Anterior cingulate cortex (tissue), 58 donors: ENCODE measurements at regions not wholly inside any gene's neighbourhood (a gene's known extent, or its start where the extent isn't known, plus 50 kb on each side); places are given as distances from the start of the nearest gene placed in this dataset.

ENCODE experiments used
- DNase-seq, 58 donors: peaks; one replicate each; lab custom pipeline; 2025; lab: John Stamatoyannopoulos, UW

DNA sequence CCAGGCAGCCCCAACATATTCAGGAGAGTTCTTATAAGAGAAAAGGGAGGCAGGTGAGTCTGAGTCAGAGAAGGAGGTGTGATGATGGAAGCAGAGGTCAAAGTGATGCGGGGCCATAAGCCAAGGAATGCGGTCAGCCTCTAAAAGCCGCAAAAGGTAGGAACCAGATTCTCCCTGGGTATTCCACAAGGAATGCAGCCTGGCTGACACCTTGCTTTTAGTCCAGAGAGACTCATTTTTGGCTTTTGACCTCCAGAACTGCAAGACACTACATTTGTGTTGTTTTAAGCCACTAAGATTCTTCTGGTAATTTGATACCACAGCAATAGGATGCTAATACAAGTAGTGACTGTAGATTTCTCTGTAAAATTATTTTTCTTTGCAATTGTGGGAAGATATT lies 151.5 kb upstream of the EEPD1 start:
- DNase-seq: no peak

DNA sequence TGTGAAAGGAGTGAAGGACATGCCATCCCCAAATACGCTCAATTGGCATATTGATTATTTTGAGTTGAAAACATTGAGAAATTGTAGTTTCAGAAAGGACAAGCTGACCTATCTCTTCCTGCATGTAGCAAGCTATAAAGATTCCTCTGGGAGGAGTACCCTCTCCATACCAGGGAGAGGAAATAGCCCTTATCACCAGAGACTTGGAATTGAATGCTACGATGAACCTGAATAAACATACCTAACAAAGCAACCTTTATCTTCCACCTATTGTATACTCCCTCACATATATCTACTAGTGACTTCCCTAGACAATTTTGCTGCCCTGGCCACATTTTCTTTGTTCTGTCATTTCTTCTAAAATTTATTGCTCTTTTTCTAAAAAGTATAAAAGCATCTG lies 150.2 kb upstream of the EEPD1 start:
- no peak for DNase-seq

DNA sequence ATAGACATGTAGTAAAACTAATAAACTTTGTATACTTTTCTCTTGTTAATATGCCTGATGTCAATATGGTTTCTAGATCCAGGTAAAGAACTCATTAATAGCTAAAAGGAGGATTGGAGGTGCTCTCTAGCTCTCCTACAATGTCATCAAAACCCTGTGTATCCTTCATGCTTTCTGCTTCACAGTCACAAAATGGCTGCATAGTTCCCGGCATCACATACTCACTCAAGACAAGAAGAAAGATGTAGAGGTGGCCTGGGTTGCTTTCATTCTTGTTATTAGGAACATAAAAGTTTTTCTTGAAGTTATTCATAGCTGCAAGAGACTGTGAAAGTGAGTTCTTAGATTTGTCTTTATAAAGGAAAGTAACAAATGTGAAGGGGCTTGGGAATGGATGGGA lies 149.7 kb upstream of the EEPD1 start:
- DNase-seq: no peak

DNA sequence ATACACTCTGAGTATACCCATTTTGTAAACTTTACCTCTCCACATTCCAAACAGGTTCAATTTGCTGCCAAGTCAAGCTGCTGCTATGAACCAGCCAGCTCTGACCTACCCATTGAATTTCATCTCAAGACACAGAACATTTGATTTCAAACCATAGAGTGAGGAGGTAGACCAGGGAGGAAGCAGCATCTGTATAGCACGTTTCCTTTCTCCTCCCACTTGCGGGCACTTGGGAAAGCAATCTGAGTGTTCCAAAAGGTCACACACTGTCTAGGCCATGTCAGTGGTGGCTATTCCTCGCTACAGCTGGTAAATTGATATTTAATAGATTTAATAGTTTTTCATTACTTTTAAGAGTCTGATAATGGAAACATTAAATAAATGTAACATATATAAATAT lies 147.8 kb upstream of the EEPD1 start:
- no peak for DNase-seq

DNA sequence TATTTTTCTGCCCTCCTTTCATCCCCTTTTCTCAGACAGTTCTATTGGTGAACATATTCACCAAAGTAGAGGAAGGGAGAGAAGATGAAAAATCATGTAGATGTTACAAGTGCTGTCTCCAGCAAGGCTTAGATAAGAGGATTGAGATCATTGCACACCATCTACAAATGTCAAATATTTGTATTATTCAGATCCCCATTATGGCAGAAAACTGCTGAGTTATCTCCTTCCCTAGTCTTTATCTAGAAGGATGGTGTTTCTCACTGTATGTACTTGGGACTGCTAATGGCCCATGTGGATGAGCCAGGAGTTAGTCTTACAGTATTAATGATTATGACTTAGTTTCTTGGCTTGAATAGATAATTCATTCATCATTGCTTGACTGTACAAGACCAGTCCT lies 147.2 kb upstream of the EEPD1 start:
- DNase-seq: no peak

DNA sequence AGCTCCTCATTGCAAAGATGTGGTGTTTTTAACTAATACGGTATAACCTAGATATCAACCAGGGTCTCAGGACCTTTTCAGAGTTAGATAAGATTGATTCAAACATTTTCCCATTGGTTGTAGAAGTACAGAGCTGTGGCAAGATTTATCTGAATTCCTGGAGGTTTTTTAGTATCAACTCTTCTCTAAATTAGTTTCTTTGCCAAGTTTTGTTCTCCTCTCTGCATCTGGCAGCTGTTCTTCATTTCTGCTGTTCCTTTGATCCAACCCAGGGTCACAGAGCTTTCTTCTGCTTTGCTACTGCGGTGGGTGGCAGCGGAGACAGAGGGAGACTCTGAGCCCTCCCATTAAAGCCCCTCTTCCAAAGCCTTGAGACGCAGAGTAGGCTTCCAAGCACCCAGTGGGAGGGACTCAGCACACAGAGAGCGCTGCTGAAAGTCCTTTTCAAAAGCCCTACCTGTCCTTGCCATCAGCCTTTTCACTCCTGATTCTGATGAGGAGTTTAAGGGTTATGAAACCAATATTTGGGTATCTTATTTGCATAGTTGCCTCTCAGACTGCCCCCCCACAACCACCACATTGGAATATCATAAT lies 146.3 kb upstream of the EEPD1 start:
- no peak for DNase-seq

DNA sequence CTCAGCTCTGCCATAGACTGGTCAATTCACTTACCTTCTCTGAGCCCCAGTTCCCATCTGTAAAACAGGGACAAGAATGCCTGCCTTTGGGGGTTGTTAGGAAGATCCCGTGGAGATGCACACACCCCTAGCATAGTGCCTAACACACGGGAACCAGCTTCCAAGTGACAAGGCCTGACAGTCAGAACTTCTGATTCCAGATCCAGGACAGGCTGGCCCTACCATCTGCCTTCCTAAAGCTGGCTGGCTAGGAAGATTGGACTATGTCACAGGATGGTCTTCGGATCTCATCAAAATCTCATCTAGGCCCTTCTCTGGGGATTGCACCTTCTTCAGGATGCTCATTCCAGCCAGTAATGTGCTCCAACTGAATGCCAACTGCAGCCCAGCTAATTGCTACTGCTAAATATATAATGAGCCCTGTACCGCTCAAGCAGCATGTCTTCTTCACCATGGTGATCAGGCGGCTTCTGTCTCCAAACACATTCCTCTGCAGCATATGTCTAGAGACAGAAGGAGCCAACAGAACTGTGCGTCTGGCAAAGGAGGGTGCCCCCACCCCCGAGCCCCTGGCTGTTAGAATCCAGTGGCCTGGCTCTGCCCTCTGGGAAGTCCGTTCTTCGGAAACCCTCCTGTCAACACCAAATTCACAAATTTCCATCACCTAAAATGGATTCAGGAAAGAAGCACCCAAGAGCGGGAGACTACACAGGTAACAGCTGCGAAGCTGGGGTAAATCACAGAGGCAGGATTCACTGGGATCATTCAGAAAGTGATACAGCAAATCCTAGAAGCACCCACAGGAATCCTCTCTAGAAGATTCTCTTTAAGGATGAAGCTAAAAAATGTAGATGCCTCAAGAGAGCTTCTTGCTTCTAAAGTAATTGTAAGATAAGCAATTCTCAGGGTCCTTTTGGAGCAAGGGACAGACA lies 142.1 kb upstream of the EEPD1 start:
- peak in 24 of 58 donors; percentile 5 to 64 (median 35) for DNase-seq

DNA sequence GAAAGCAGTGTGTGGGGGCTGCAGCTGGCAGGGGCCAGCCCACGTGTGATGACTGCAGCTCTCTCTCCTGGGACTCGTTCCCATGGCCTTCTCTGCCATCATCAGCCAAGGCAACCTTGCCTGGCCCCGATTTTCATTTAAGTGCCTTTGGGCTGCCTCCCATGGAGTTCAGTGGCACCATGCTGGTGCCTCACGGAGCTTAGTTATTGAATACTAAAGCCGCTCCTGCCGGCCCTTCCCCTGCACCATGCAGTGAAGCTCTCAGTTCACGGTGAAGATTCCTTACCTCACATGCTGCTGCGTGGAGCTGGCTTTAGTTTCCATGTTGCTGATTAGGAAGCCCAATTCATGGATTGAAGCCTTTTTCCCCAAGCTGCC lies 141.5 kb upstream of the EEPD1 start:
- DNase-seq: peak in 1 of 58 donors; percentile 27

DNA sequence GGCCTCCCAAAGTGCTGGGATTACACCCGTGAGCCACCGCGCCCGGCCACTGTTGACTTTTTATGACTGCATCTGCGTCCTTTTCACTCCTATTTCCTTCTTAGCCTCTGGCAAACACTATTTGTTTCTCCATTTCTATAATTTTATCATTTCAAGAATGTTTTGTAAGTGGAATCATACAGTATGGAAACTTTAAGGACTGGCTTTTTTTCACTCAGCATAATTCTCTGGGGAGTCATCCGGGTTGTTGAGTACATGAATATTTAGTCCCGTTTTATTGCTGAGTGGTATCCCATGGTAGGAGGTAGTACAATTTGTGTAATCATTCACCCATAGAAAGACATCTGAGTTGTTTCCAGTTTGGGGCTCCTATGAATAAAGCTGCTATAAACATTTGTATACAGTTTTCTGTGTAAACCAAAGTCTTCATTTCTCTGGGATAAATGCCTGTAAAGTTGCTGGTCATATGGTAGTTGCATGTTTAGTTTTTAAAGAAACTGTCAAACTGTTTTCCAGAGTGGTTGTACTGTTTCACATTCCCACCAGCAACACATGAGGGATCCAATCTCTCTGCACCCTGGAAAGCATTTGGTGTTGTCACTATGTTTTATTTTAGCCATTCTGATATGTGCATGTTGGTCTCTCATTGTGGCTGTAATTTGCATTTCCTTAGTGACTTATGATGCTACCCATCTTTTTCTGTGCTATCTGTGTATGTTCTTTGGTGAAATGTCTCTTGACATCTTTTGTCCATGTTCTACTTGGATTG lies 139.6 kb upstream of the EEPD1 start:
- no peak for DNase-seq

DNA sequence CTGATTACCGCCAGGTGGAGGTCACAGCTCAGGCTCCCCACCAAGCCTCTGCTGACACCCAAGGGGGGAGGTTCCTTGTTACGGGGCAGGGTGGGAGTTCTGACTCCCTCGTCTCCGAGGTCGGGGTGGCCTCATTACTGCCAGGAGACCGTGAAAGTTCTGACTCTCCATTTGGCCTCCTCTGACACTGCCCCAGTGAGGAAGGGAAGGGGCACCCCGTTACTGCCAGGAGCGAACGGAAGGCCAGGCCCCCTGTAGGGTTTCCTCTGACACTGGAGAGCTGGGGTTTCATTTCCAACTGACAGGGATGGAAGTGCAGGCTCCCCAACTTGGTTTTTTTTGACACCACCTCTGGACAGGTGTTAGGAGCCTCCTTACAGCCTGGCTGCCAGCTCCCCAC lies 138.1 kb upstream of the EEPD1 start:
- DNase-seq: no peak

DNA sequence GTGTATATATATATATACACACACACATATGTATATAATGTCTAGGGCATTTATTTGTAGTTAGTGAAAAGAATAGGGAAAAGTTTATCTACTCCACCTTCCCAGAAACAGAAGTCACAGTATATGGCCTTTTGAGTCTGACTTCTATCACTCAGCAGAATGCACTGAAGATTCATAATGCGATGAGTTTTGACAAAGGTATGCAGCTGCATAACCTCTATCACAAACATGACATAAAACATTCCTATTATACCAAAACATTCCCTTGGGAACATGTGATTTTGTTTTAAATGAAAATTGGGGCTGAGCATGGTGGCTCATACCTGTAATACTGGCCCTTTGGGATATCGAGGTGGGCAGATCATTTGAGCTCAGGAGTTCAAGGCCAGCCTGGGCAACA lies 137.3 kb upstream of the EEPD1 start:
- no peak for DNase-seq

DNA sequence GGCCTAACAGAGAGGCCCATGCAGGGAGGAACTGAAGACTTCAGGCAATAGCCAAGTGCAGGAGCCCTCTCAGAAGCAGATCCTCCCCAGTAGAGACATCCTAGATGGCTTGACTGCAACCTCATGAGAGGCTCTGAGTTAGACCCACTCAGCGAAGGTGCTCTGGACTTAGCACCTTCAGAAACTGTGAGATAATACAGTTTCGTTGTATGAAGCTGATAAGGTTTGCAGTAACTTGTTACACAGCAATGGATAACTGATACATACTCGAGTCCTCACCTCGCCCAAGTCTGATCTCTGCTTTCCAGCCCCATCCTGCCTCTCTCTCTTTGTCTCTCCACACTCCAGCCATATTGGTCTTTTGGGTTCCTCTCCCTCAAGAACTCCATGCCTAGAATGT lies 136.4 kb upstream of the EEPD1 start:
- DNase-seq: no peak

DNA sequence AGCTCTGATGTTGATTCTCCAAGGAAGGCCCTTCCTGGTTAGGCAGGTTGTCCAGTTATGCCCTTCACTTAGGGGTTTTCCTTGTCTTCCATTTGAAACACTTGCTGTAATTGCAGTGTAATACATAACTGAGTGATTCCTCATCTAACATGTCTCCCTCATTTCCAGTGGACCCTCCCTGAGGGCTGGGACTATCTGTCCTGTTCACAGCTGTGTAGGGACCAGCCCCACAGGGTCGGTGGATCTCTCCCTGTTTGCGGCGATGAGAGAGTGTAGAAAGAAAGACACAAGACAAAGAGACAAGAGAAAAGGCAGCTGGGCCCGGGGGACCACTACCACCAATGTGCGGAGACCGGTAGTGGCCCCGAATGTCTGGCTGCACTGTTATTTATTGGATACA lies 135.9 kb upstream of the EEPD1 start:
- DNase-seq: no peak

DNA sequence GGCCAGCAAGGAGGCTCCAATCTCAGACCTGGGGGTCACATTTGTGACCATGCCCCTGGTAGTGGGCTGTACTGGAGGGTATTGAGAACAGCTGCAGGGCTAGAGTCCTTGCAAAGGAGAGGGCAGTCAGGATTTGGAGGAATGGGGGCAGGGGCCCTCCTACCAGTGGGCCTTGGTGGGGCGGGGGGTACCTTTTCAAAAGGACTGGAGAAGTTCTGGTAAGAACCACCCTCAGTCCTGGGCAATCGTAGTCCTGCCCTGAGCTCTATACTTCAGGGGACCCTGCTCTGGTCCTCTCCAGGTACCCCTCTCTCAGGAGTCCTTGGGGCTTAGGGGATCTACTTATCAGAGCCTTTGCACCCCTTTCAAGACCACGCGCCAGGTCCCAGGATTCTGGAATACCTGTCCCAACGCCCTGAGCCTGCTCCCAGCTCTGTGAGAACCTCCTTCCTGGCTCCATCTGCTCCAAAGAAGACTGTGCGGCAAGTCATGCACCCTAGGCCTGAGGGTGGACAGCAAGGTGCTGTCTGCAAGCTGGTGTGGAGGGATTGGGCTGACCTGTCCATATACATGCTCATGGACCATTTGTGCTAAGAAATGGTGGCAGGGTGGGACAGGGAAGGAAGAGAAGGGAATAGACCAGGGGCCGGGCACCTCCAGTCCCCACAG lies 134.1 kb upstream of the EEPD1 start:
- no peak for DNase-seq

DNA sequence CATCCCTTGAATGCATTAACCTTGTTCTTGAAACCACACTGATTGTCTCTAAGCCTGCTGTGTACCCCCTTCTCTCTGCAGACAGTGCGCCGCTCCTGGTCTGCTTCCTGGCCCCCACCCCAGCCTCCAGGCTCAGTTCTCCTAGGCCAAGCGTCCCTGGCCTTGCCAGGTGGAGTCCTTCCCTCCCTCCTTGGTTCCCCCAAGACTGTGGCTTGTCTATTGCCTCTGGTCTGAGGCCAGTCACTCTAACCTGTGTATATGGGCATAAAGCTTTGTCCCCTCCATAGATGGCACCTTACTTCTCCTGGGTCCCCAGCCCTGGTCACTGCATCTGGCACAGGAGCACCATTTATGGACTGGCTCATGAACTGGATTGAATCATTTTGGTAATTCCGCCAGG lies 133.5 kb upstream of the EEPD1 start:
- DNase-seq: no peak

DNA sequence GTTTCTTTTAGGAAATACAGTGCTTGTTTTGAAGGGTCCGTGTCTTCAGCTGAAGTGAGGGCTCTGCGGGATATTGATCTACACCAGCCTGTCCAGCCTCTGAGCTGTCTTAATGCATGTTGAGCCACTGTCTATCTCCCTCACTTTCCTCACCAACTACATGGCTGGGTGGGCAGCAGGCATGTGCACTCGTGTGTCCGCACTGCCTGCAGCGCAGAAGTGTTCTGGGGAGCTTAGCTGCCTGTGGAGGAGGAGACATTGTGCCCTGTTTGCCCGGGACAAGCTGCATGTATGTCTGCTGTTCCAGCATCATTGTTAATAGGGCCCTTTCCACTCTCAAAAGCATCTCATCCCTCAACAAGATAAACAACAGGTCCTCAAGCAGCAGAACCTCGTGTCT lies 133.1 kb upstream of the EEPD1 start:
- no peak for DNase-seq

DNA sequence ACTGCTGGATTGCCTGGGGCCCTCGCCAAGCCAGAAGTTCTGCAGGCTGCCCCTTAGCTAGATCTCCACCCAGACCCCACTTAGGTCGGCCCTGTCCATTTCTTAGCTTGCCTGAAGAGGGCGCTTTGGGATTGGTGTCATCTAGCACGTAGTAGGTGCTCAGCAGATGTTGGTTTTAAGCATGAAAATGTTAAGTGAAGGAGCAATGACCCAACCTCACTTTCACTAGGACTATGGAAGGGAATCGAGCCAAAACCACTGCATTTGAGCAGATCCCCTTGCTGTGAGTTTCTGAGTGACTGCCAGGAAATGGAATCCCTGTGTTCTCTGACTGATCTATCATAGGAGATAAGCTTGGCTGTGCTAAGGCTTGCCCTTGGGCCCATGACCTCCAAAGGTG lies 131.7 kb upstream of the EEPD1 start:
- no peak for DNase-seq

DNA sequence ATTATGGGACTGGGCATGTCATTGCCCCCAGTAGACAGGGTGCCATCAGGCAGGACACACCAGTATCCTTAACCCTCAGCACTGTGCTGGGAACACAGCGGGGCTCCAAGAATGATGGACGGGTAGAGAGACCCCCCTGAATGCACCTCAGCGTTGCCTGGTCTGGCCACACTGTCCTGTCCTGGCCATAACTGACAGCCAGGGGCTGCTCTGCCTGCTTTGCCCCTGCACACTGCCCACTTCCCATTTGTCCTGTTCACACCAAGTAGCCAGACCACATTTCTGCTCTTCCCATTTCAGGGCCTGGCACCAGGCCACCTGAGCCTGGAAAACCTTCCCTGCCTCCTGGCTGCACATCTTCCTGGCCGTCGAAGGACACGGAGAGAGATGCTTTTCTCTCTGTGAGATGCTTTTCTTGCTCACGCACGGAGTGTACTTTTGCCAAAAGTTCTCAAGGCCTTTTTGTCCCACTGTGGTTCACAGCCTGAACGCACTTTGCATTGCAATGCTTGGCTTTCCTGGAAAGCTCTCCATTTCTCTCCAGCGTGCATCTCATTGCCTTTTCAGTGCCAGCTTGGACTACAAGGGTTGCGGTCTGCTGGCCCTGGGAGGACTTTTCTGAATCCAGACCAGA lies 131.0 kb upstream of the EEPD1 start:
- DNase-seq: peak in 50 of 58 donors; percentile 8 to 87 (median 44)

DNA sequence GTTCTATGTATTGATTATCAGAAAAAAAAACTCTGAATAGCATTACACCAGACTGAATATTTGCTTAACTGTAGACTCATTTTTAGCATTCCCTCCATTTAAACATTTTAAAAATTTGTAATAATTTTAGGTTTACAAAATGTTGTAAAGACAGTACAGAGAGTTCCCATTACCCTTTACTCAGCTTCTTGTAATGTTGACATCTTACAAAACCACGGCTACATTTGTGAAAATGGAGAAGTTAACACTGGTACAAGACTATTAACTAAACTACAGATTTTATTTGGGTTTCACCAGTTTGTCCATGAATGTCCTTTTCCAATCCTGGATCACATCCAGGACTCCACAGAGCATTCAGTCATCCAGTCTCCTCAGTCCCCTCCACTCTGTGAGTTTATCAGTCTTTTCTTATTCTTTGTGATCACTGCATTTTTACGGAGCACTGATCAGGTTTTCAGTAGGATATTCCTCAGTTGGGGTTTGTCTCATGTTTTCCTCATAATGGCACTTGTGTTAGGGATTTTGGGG lies 130.0 kb upstream of the EEPD1 start:
- no peak for DNase-seq

DNA sequence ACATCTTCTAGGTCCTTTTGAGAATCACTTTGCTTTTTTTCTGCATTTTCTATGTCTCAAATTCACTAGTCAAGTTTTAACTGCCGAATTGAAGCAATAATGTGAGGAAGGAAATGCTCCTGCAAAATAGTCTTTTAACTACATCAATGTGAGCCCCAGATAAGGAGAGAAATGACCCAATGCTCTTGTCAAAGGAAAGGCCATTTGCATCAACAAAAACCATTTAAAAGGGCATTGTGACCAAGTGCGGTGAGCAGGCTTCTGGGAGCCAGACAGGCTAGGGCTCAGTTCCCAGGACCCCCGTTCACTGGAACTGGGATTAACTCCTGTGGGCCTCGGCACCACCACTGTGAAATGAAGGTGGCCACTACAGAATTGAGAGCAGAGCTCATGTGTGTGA lies 127.9 kb upstream of the EEPD1 start:
- no peak for DNase-seq
